Panc1 (cell line): ENCODE measurements at regions not wholly inside any gene's neighbourhood (a gene's known extent, or its start where the extent isn't known, plus 50 kb on each side); places are given as distances from the start of the nearest gene placed in this dataset.

ENCODE experiments used
- ATAC-seq: fragments of 200-7000 bp; cut with Tn5 transposase; 2 replicates; pipeline ENCODE4 v1.9.1; 2020; ENCODE audit warnings: mild to moderate bottlenecking, moderate library complexity
- BruUV-seq: library from RNA; stranded (reverse); fragments of 400-500 nt; replicated peaks from 2 replicates; lab custom pipeline; 2021; lab: Mats Ljungman, UMichigan
- CTCF ChIA-PET: fragments of 300-600 bp; sonication (Branson Sonifier 250); formaldehyde crosslinking; loops from one replicate; lab custom pipeline; 2022; ENCODE audit warnings: antibody characterized with exemption; lab: Charles Lee
- POLR2A ChIA-PET: fragments of 300-600 bp; sonication (Branson Sonifier 250); formaldehyde crosslinking; loops from one replicate; lab custom pipeline; 2022; ENCODE audit warnings: antibody characterized with exemption; lab: Charles Lee
- DNase-seq: peaks from one replicate; pipeline ENCODE4 v3.0.0-alpha.2; 2010; ENCODE audit warnings: low read depth, low spot score
- H3K27ac ChIP-seq: 2 replicates; pipeline ENCODE4 v1.5.1; 2011; ENCODE audit warnings: mild to moderate bottlenecking, low read length, inconsistent platforms
- H3K27me3 ChIP-seq: fragments of 200-500 bp; sonication (Bioruptor generic); 2 replicates; pipeline ENCODE4 v1.6.0; 2014; ENCODE audit warnings: low read length, inconsistent platforms; ENCODE audit not compliant: control insufficient read depth, insufficient read depth
- H3K36me3 ChIP-seq: fragments of 200-500 bp; sonication (Bioruptor generic); 2 replicates; pipeline ENCODE4 v1.5.1; 2014; ENCODE audit warnings: inconsistent platforms, mild to moderate bottlenecking, low read length, moderate library complexity; ENCODE audit not compliant: control insufficient read depth, insufficient read depth
- H3K4me1 ChIP-seq: 2 replicates; pipeline ENCODE4 v1.5.1; 2011; ENCODE audit warnings: inconsistent platforms, mild to moderate bottlenecking, low read length, moderate library complexity; ENCODE audit not compliant: control insufficient read depth, insufficient read depth
- H3K4me3 ChIP-seq, 2 experiments: 2 replicates each; pipeline ENCODE4 v1.5.1; 2011 to 2012; ENCODE audit warnings: low read depth in 2 of 2, low read length in 2 of 2, mild to moderate bottlenecking in 2 of 2, inconsistent platforms in 1 of 2, moderate library complexity in 1 of 2
- H3K9me3 ChIP-seq: fragments of 200-500 bp; sonication (Bioruptor generic); 2 replicates; pipeline ENCODE4 v1.5.1; 2014; ENCODE audit warnings: low read depth, mild to moderate bottlenecking, inconsistent platforms, low read length, moderate library complexity; ENCODE audit not compliant: control insufficient read depth, insufficient read depth
- CTCF ChIP-seq: fragments of 450-650 bp; IDR thresholded peaks from 2 replicates; pipeline ENCODE4 v1.5.1; 2017; ENCODE audit warnings: mild to moderate bottlenecking
- POLR2AphosphoS5 ChIP-seq: IDR thresholded peaks from 2 replicates; pipeline ENCODE4 v1.6.1; 2012; ENCODE audit warnings: mild to moderate bottlenecking, low read depth, low read length, moderate library complexity
- REST ChIP-seq, 2 experiments: IDR thresholded peaks; 2 replicates each; pipeline ENCODE4 v1.6.1; 2011 to 2012; ENCODE audit warnings: low read depth in 2 of 2, control low read depth in 1 of 2, low read length in 1 of 2, mild to moderate bottlenecking in 1 of 2, moderate library complexity in 1 of 2; ENCODE audit not compliant: insufficient read depth in 1 of 2
- SIN3A ChIP-seq: IDR thresholded peaks from 2 replicates; pipeline ENCODE4 v1.6.1; 2012; ENCODE audit warnings: low read depth, mild to moderate bottlenecking, low read length, moderate library complexity, borderline replicate concordance; ENCODE audit not compliant: insufficient read depth
- TCF7L2 ChIP-seq: IDR thresholded peaks from 2 replicates; pipeline ENCODE4 v1.6.1; 2011; ENCODE audit warnings: mild to moderate bottlenecking, low read depth, low read length, inconsistent platforms
- in situ Hi-C: cut with HindIII; loops from 2 replicates; pipeline ENCODE4 v1.10.0; 2016; ENCODE audit warnings: low sequenced_read_pairs, low pct_unique_long_range_greater_than_20kb
- intact Hi-C: fragments of 100-400 bp; cut with micrococcal nuclease; formaldehyde crosslinking; loops from one replicate; pipeline ENCODE4 v1.10.0; 2022; ENCODE audit not compliant: unreplicated experiment

DNA sequence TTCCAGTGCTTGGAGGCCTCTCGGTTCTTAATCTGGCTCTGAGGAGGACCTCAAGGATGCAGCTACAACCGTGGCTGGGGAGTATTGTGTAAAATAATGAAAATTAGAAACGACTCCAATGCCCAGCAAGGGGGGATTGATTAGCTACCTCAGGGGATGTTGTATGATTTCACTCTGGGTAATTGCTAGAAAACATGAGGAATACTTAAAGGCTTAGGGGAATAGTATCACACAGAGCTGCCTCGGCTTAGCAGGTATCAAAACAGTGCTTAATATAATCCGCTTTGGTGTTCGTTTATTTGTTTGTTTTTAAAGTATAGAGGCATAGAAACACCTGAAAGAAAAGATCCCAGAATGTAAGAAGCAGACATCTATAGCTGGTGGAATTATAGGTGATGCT lies 102.5 kb downstream of the INHBB start:
- Histone ChIP-seq H3K4me3 (no peak overlapping the region), H3K27me3 (no peaks in the 10 kb centered on the region), H3K27ac (no peak overlapping the region), H3K9me3 (no peaks in the 10 kb centered on the region), H3K4me1 (no peaks in the 10 kb centered on the region), H3K36me3 (no peaks in the 10 kb centered on the region)
- in situ Hi-C loops, result no loop called here
- ATAC-seq, result no peak
- intact Hi-C loops, result no loop called here
- CTCF ChIA-PET, result no interaction called here
- POLR2A ChIA-PET, result no interaction called here
- BruUV-seq, result no TSS peak
- TF ChIP-seq POLR2AphosphoS5, result no peak
- TF ChIP-seq CTCF, result no peak
- TF ChIP-seq TCF7L2, result no peak
- TF ChIP-seq REST (IDR thresholded peaks at IDR 0.05; ENCODE audit: insufficient read depth in 1 of 2, low read depth in 2 of 2, low read length in 1 of 2), result no peak
- no peak for TF ChIP-seq SIN3A
- DNase-seq, result no peak

GRCh38 chr2:120448961-120449810 lies 103.2 kb downstream of the INHBB start:
- intact Hi-C loops, result no loop called here

More at GRCh38 chr2:120448961-120449810, 103.2 kb downstream of the INHBB start:
- H3K27ac ChIP-seq, result no peak overlapping the region
- in situ Hi-C loops, result no loop called here
- no peaks in the 10 kb centered on the region for H3K27me3 ChIP-seq
- no peaks in the 10 kb centered on the region for H3K36me3 ChIP-seq
- no peak for ATAC-seq
- no peak overlapping the region for H3K4me3 ChIP-seq
- no peaks in the 10 kb centered on the region for H3K4me1 ChIP-seq
- ChIA-PET POLR2A (no interaction called here), CTCF (no interaction called here)
- no peaks in the 10 kb centered on the region for H3K9me3 ChIP-seq
- TF ChIP-seq TCF7L2 (no peak), SIN3A (no peak), REST (IDR thresholded peaks at IDR 0.05; ENCODE audit: insufficient read depth in 1 of 2, low read depth in 2 of 2, low read length in 1 of 2) (no peak), CTCF (no peak), POLR2AphosphoS5 (no peak)
- DNase-seq, result no peak
- BruUV-seq, result no TSS peak
